ENCODE measurements at regions not wholly inside any gene's neighbourhood (a gene's known extent, or its start where the extent isn't known, plus 50 kb on each side); places are given as distances from the start of the nearest gene placed in this dataset.

- TF ChIP-seq EZH2phosphoT487 (IDR thresholded peaks at IDR 0.05; ENCODE audit: borderline replicate concordance, low read length) (no peak), CTCF (IDR thresholded peaks at IDR 0.05; ENCODE audit: low read depth, low read length, poor library complexity, severe bottlenecking) (no peak)
Measured at GRCh38 chr11:106409222-106409621, 331.8 kb downstream of the AASDHPPT start.
